GM12878 (cell line): ENCODE measurements at regions not wholly inside any gene's neighbourhood (a gene's known extent, or its start where the extent isn't known, plus 50 kb on each side); places are given as distances from the start of the nearest gene placed in this dataset.

Experiments
- ATAC-seq: fragments of 200-7000 bp; cut with Tn5 transposase; 3 replicates; pipeline ENCODE4 v1.9.1; 2020; ENCODE audit warnings: mild to moderate bottlenecking, moderate library complexity
- BruUV-seq: library from RNA; stranded (reverse); fragments of 400-500 nt; replicated peaks from 2 replicates; lab custom pipeline; 2021; lab: Mats Ljungman, UMichigan
- CTCF ChIA-PET: fragments of 300-600 bp; sonication (Branson Sonifier 250); formaldehyde crosslinking; extraction: SDS; loops from one replicate; lab custom pipeline; 2021; ENCODE audit warnings: inconsistent platforms; lab: Yijun Ruan, JAX
- POLR2A ChIA-PET: fragments of 350-600 bp; formaldehyde crosslinking; extraction: SDS; loops from one replicate; lab custom pipeline; 2021; ENCODE audit warnings: inconsistent platforms; lab: Charles Lee
- RAD21 ChIA-PET: fragments of 300-600 bp; sonication (Branson Sonifier 250); formaldehyde crosslinking; loops from one replicate; lab custom pipeline; 2023; ENCODE audit warnings: antibody characterized with exemption; ENCODE audit not compliant: unreplicated experiment; lab: Charles Lee
- SMC1A ChIA-PET: fragments of 300-600 bp; sonication (Branson Sonifier 250); formaldehyde crosslinking; loops from one replicate; lab custom pipeline; 2023; ENCODE audit not compliant: unreplicated experiment, uncharacterized antibody; lab: Charles Lee
- DNase-seq: peaks from one replicate; pipeline ENCODE4 v3.0.0-alpha.2; 2011; ENCODE audit warnings: low read depth, low spot score
- FAIRE-seq: peaks from 3 replicates; lab custom pipeline; 2011; peaks lifted over from hg19 to GRCh38; lab: Jason Lieb, UNC
- H2AFZ ChIP-seq: 2 replicates; pipeline ENCODE4 v1.6.0; 2011; ENCODE audit warnings: low read depth, low read length, control low read depth; ENCODE audit not compliant: control insufficient read depth
- H3K27ac ChIP-seq: 2 replicates; pipeline ENCODE4 v1.5.1; 2011; ENCODE audit warnings: control low read depth; ENCODE audit not compliant: control insufficient read depth, insufficient read depth
- H3K27me3 ChIP-seq, 2 experiments: replicated peaks in 1 of 2; 2 replicates each; pipeline versions ENCODE4 v1.6.0 to v1.6.1; 2011; ENCODE audit warnings: low read length in 1 of 2; ENCODE audit not compliant: control insufficient read depth in 2 of 2, insufficient read depth in 2 of 2
- H3K36me3 ChIP-seq, 2 experiments: 2 replicates each; pipeline ENCODE4 v1.5.1; 2011; ENCODE audit warnings: low read length in 1 of 2; ENCODE audit not compliant: control insufficient read depth in 2 of 2, insufficient read depth in 2 of 2
- H3K4me1 ChIP-seq: 2 replicates; pipeline ENCODE4 v1.6.1; 2011; ENCODE audit warnings: mild to moderate bottlenecking, low read length, moderate library complexity, mixed read lengths; ENCODE audit not compliant: control insufficient read depth, insufficient read depth
- H3K4me2 ChIP-seq: 2 replicates; pipeline ENCODE4 v1.6.0; 2011; ENCODE audit warnings: control low read depth; ENCODE audit not compliant: control insufficient read depth, insufficient read depth
- H3K4me3 ChIP-seq: fragments of 200-600 bp; sonication (generic); 2 replicates; pipeline ENCODE4 v1.5.1; 2016
- H3K79me2 ChIP-seq: 2 replicates; pipeline ENCODE4 v1.6.0; 2011; ENCODE audit warnings: low read length; ENCODE audit not compliant: control insufficient read depth, insufficient read depth
- H3K9ac ChIP-seq: 2 replicates; pipeline ENCODE4 v1.8.0; 2011; ENCODE audit warnings: low read length, control low read depth, mixed read lengths; ENCODE audit not compliant: control insufficient read depth, insufficient read depth
- H3K9me3 ChIP-seq: replicated peaks from 3 replicates; pipeline ENCODE4 v1.5.1; 2011; ENCODE audit warnings: mild to moderate bottlenecking, low read length; ENCODE audit not compliant: control insufficient read depth, insufficient read depth
- H4K20me1 ChIP-seq: 2 replicates; pipeline ENCODE4 v1.6.0; 2011; ENCODE audit not compliant: control insufficient read depth, insufficient read depth
- ASH2L ChIP-seq: fragments of 300-600, 200-600 bp; sonication (generic); IDR thresholded peaks from 2 replicates; pipeline ENCODE4 v1.6.1; 2017; ENCODE audit warnings: low read depth, mild to moderate bottlenecking, borderline replicate concordance
- ATF3 ChIP-seq: IDR thresholded peaks from 2 replicates; pipeline ENCODE4 v1.6.1; 2011; ENCODE audit warnings: low read depth, mild to moderate bottlenecking, low read length, moderate library complexity, borderline replicate concordance; ENCODE audit errors: extremely low read depth
- CBFB ChIP-seq: IDR thresholded peaks from 2 replicates; pipeline ENCODE4 v1.6.1; 2016; ENCODE audit warnings: antibody characterized with exemption, low read depth
- CBX5 ChIP-seq: sonication (generic); IDR thresholded peaks from 2 replicates; pipeline ENCODE4 v1.6.1; 2016; ENCODE audit warnings: low read depth, moderate library complexity, mild to moderate bottlenecking, inconsistent platforms
- EED ChIP-seq: sonication (generic); IDR thresholded peaks from 2 replicates; pipeline ENCODE4 v1.6.1; 2016; ENCODE audit warnings: antibody characterized with exemption, low read depth
- ESRRA ChIP-seq: IDR thresholded peaks from 2 replicates; pipeline ENCODE4 v1.6.1; 2012; ENCODE audit warnings: mild to moderate bottlenecking, low read length, improper control_type of control experiment
- FOXK2 ChIP-seq: fragments of 450-650 bp; IDR thresholded peaks from 2 replicates; pipeline ENCODE4 v1.6.1; 2017; ENCODE audit warnings: mild to moderate bottlenecking, moderate library complexity
- FOXM1 ChIP-seq: IDR thresholded peaks from 2 replicates; pipeline ENCODE4 v1.6.1; 2012; ENCODE audit warnings: low read depth, mild to moderate bottlenecking, inconsistent platforms, low read length, moderate library complexity
- MYB ChIP-seq: fragments of 150-350 bp; IDR thresholded peaks from 2 replicates; pipeline ENCODE4 v1.6.1; 2014; ENCODE audit warnings: mild to moderate bottlenecking, low read depth, low read length, borderline replicate concordance
- PML ChIP-seq: IDR thresholded peaks from 2 replicates; pipeline ENCODE4 v1.6.1; 2012; ENCODE audit warnings: low read length, inconsistent platforms
- POLR2AphosphoS2 ChIP-seq: IDR thresholded peaks from 2 replicates; pipeline ENCODE4 v1.6.1; 2011; ENCODE audit warnings: low read depth, mild to moderate bottlenecking, low read length, improper control_type of control experiment, moderate library complexity
- RELB ChIP-seq: fragments of 450-650 bp; IDR thresholded peaks from 2 replicates; pipeline ENCODE4 v1.6.1; 2017; ENCODE audit warnings: low read depth, mild to moderate bottlenecking, moderate library complexity
- SMC3 ChIP-seq: IDR thresholded peaks from 2 replicates; pipeline ENCODE4 v1.6.1; 2011; ENCODE audit warnings: low read length, improper control_type of control experiment, borderline replicate concordance
- ZBED1 ChIP-seq: IDR thresholded peaks from 2 replicates; pipeline ENCODE4 v1.6.1; 2016; ENCODE audit warnings: borderline replicate concordance
- ZNF384 ChIP-seq: IDR thresholded peaks from 2 replicates; pipeline ENCODE4 v1.6.1; 2012; ENCODE audit warnings: low read depth, mild to moderate bottlenecking, low read length, improper control_type of control experiment, borderline replicate concordance
- WGBS: methylation state at CpG from one replicate; pipeline ENCODE4 v1.1.6; 2016; ENCODE audit warnings: low lambda C conversion rate; ENCODE audit not compliant: insufficient replicate concordance, insufficient coverage; ENCODE audit errors: missing lambda C conversion rate; 5-methylcytosine and 5-hydroxymethylcytosine counted together
- in situ Hi-C: fragments of 300-500 bp; cut with MboI; formaldehyde crosslinking; loops from 9 replicates; pipeline ENCODE4 v1.14.3; 2018; ENCODE audit warnings: mixed read lengths
- intact Hi-C: fragments of 100-400 bp; cut with micrococcal nuclease; formaldehyde crosslinking; loops from one replicate; pipeline ENCODE4 v1.14.2; 2022; ENCODE audit not compliant: unreplicated experiment
- TF ChIP-seq, protein P1 (sequence below): fragments of 450-650 bp; IDR thresholded peaks from 2 replicates; pipeline ENCODE4 v1.6.1; 2017; ENCODE audit warnings: mild to moderate bottlenecking, moderate library complexity
- TF ChIP-seq, protein P2 (sequence below): IDR thresholded peaks from 2 replicates; pipeline ENCODE4 v1.6.1; 2012; ENCODE audit warnings: low read length, inconsistent platforms

- TF ChIP-seq RELB = no peak
- TF ChIP-seq MYB = no peak
- no peak for TF ChIP-seq EED
- TF ChIP-seq SMC3 = no peak
These were observed 113.1 kb downstream of the TRIM27 start (continued) for GRCh38 chr6:28810659-28811053.

DNA sequence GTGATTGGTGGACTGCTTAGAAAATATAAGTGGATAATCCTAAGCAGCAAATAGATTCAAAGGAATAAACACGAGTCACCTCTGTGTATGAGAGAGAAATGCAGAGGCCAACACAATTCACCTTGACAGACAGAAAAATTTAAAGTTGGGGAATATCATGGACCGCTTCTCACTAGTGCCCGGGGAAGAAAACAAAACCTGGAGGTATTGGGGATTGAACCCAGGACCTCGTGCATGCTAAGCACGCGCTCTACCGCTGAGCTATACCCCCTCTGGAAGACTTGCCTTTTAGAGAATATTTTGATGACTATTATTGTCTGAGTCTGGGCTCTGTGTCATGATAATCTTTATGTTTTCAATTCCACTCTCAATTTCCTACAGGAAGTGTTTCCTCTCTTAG, 111.9 kb downstream of the TRIM27 start:
- H3K4me3 ChIP-seq = no peak overlapping the region
- H3K36me3 ChIP-seq = no peaks in the 10 kb centered on the region
- BruUV-seq = no TSS peak
- peaks cover 3% of the 10 kb centered on the region; the same call in 2 of the 3 replicates for H3K9me3 ChIP-seq
- SMC1A ChIA-PET = no interaction called here
- WGBS = 27% methylated on average over 7 of the region's 7 CpGs
- RAD21 ChIA-PET = no interaction called here
- FAIRE-seq = no peak
- no peak overlapping the region for H3K4me2 ChIP-seq
- intact Hi-C loops (no loop called here), in situ Hi-C loops (no loop called here)
- no peaks in the 10 kb centered on the region for H3K79me2 ChIP-seq
- H3K27ac ChIP-seq = no peak overlapping the region
- DNase-seq = no peak
- H4K20me1 ChIP-seq = no peaks in the 10 kb centered on the region
- no peak overlapping the region for H2AFZ ChIP-seq
- peaks cover 10 to 16% of the 10 kb centered on the region in 2 experiments for H3K27me3 ChIP-seq
- CTCF ChIA-PET = no interaction called here
- no peak overlapping the region for H3K9ac ChIP-seq
- peaks cover 2% of the 10 kb centered on the region; the same call in 1 of the 2 replicates for H3K4me1 ChIP-seq
- POLR2A ChIA-PET = no interaction called here
- ATAC-seq = no peak; the same call in 2 of the 3 replicates
- TF ChIP-seq, protein P1, sequence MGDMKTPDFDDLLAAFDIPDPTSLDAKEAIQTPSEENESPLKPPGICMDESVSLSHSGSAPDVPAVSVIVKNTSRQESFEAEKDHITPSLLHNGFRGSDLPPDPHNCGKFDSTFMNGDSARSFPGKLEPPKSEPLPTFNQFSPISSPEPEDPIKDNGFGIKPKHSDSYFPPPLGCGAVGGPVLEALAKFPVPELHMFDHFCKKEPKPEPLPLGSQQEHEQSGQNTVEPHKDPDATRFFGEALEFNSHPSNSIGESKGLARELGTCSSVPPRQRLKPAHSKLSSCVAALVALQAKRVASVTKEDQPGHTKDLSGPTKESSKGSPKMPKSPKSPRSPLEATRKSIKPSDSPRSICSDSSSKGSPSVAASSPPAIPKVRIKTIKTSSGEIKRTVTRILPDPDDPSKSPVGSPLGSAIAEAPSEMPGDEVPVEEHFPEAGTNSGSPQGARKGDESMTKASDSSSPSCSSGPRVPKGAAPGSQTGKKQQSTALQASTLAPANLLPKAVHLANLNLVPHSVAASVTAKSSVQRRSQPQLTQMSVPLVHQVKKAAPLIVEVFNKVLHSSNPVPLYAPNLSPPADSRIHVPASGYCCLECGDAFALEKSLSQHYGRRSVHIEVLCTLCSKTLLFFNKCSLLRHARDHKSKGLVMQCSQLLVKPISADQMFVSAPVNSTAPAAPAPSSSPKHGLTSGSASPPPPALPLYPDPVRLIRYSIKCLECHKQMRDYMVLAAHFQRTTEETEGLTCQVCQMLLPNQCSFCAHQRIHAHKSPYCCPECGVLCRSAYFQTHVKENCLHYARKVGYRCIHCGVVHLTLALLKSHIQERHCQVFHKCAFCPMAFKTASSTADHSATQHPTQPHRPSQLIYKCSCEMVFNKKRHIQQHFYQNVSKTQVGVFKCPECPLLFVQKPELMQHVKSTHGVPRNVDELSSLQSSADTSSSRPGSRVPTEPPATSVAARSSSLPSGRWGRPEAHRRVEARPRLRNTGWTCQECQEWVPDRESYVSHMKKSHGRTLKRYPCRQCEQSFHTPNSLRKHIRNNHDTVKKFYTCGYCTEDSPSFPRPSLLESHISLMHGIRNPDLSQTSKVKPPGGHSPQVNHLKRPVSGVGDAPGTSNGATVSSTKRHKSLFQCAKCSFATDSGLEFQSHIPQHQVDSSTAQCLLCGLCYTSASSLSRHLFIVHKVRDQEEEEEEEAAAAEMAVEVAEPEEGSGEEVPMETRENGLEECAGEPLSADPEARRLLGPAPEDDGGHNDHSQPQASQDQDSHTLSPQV = no peak
- no peak for TF ChIP-seq ZBED1
- no peak for TF ChIP-seq PML
- TF ChIP-seq ATF3 = no peak
- no peak for TF ChIP-seq ZNF384
- TF ChIP-seq, protein P2, sequence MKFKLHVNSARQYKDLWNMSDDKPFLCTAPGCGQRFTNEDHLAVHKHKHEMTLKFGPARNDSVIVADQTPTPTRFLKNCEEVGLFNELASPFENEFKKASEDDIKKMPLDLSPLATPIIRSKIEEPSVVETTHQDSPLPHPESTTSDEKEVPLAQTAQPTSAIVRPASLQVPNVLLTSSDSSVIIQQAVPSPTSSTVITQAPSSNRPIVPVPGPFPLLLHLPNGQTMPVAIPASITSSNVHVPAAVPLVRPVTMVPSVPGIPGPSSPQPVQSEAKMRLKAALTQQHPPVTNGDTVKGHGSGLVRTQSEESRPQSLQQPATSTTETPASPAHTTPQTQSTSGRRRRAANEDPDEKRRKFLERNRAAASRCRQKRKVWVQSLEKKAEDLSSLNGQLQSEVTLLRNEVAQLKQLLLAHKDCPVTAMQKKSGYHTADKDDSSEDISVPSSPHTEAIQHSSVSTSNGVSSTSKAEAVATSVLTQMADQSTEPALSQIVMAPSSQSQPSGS = no peak
- no peak for TF ChIP-seq FOXK2
- no peak for TF ChIP-seq CBFB
- no peak for TF ChIP-seq ASH2L
- no peak for TF ChIP-seq POLR2AphosphoS2
- no peak for TF ChIP-seq ESRRA
- no peak for TF ChIP-seq CBX5
- no peak for TF ChIP-seq FOXM1
